ENCODE measurements at regions not wholly inside any gene's neighbourhood (a gene's known extent, or its start where the extent isn't known, plus 50 kb on each side); places are given as distances from the start of the nearest gene placed in this dataset.

DNA sequence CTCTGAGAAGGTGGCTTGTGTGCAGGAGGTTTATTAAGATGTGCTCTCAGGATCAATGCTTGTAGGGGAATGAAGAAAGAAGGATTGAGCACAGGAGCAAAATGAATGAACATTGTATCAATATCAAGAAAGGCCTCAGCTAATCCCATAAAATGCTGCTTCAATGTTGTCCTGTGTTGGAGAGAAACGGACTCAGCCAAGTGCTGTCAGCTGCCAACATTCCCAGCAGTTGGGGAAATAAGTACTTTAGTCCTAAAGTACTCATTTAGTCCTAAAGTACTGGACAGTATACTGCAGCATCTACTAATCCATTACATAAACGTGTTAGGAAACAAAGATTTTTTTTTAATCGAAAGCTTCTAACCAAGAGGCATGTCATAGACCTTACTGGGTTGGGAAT, 255.9 kb downstream of the SEC23A start:
- H3K36me3 ChIP-seq: no peaks in the 10 kb centered on the region

DNA sequence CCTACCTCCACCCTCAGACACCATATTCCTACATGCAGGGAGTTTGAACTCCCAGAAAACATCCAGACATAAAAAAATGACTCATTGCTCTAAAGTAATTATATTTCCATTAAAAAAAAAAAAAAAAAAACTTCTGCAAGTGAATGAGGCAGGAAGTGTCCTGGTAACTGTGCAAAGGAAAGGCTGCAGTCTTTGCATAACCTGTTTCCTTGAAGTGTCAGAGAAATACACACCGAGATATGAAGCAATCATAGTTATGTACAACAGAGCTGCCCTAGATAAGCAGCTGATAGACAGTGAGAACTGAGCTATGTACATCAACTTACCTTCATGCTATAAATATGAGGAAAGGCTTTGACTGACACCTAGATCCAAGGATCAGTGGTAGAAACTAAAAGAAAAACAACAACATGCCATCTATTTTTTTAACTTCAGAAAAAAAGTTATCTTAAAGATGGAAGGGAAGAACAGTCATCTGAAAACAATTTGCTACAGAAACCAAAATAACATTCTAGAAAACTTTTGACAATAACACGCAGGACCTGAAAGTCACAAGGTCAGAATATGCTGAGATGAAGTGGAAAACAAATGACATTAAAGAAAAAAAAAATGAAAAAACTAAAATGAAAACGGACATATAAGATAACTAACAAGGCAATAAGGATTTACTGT, 263.2 kb downstream of the SEC23A start:
- no peak for TF ChIP-seq CTCF (IDR thresholded peaks at IDR 0.05)
- Histone ChIP-seq H3K27me3 (ENCODE audit: low read depth) (no peaks in the 10 kb centered on the region), H3K36me3 (no peaks in the 10 kb centered on the region), H3K4me3 (no peak overlapping the region), H3K9me3 (no peaks in the 10 kb centered on the region), H3K27ac (peak overlapping the region; percentile 1), H3K4me1 (peaks cover 17% of the 10 kb centered on the region)
- DNase-seq (no peak), ATAC-seq (peak; percentile 72 to 75)
- intact Hi-C loops (cut with DNase I): no loop called here

More for the DNA sequence above, 255.9 kb downstream of the SEC23A start:
- Histone ChIP-seq H3K9me3 (no peaks in the 10 kb centered on the region), H3K27ac (no peak overlapping the region), H3K4me3 (no peak overlapping the region), H3K4me1 (no peaks in the 10 kb centered on the region), H3K27me3 (ENCODE audit: low read depth) (no peaks in the 10 kb centered on the region)
- no peak for TF ChIP-seq CTCF (IDR thresholded peaks at IDR 0.05)
- intact Hi-C loops (cut with DNase I): no loop called here
- DNase-seq (no peak), ATAC-seq (no peak)

GRCh38 chr14:38838979-38839323, 264.1 kb downstream of the SEC23A start:
- TF ChIP-seq CTCF (IDR thresholded peaks at IDR 0.05): no peak
- intact Hi-C loops (cut with DNase I): no loop called here
- peaks cover 17% of the 10 kb centered on the region for H3K4me1 ChIP-seq

GRCh38 chr14:38838049-38838978, 264.7 kb downstream of the SEC23A start:
- peaks cover 17% of the 10 kb centered on the region for H3K4me1 ChIP-seq
- DNase-seq: no peak
- H3K36me3 ChIP-seq: no peaks in the 10 kb centered on the region
- ATAC-seq: peak in 1 of 2 donors; percentile 16
- intact Hi-C loops (cut with DNase I): no loop called here
- TF ChIP-seq CTCF (IDR thresholded peaks at IDR 0.05): no peak
- H3K4me3 ChIP-seq: no peak overlapping the region
- H3K27ac ChIP-seq: no peak overlapping the region
- no peaks in the 10 kb centered on the region for H3K9me3 ChIP-seq
- H3K27me3 ChIP-seq (ENCODE audit: low read depth): no peaks in the 10 kb centered on the region

More at GRCh38 chr14:38838979-38839323, 264.1 kb downstream of the SEC23A start:
- Histone ChIP-seq H3K4me3 (no peak overlapping the region), H3K36me3 (no peaks in the 10 kb centered on the region), H3K9me3 (no peaks in the 10 kb centered on the region), H3K27ac (no peak overlapping the region), H3K27me3 (ENCODE audit: low read depth) (no peaks in the 10 kb centered on the region)
- DNase-seq (no peak), ATAC-seq (no peak)

DNA sequence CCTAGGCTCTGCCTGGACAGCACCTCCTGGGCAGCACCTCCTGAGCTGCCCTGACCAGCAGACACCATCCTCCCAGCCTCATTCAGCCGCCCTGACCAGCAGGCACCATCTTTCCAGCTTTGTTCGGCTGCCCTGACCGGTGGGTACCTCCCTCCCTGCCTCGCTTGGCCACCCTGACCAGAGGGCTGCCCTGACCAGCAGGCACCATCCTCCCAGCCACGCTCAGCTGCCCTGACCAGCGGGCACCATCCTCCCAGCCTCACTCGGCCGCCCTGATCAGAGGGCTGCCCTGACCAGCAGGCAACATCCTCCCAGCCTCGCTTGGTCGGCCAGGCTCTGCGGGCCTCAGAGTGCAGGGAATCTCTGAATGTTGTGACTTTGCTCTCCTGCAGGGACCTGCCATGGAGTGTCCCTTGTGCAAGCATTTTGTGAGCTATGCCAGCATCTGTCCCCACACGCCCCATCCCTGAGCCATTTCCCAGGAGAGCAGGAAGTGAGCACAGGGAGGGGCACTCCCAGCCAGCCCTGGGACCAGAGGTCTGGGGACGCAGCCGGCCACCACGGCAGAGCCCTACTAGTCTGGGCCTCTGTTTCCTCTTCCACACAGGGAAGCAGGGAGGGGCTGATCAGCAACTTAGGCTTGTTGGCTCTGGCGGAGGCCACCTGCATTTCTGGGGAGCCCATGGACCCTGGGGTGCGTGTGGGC, 265.5 kb downstream of the SEC23A start:
- ATAC-seq (peak in 1 of 2 donors; percentile 14), DNase-seq (no peak)
- no peak for TF ChIP-seq CTCF (IDR thresholded peaks at IDR 0.05)

More for the DNA sequence above, 265.5 kb downstream of the SEC23A start:
- H3K4me3 ChIP-seq: no peak overlapping the region
- intact Hi-C loops (cut with DNase I): no loop called here
- H3K27me3 ChIP-seq (ENCODE audit: low read depth): no peaks in the 10 kb centered on the region
- H3K9me3 ChIP-seq: no peaks in the 10 kb centered on the region
- H3K36me3 ChIP-seq: no peaks in the 10 kb centered on the region
- no peak overlapping the region for H3K27ac ChIP-seq
- peaks cover 17% of the 10 kb centered on the region for H3K4me1 ChIP-seq
